Common myeloid progenitor, CD34-positive (primary cell): ENCODE measurements at regions not wholly inside any gene's neighbourhood (a gene's known extent, or its start where the extent isn't known, plus 50 kb on each side); places are given as distances from the start of the nearest gene placed in this dataset.

Experiments used
- CTCF ChIA-PET: fragments of 350-600 bp; sonication (Branson Sonifier 250); formaldehyde crosslinking; loops from one replicate; lab custom pipeline; 2021; ENCODE audit warnings: antibody characterized with exemption; lab: Charles Lee
- POLR2A ChIA-PET: fragments of 350-600 bp; sonication (Branson Sonifier 250); formaldehyde crosslinking; loops from one replicate; lab custom pipeline; 2021; ENCODE audit warnings: antibody characterized with exemption; lab: Charles Lee
- DNase-seq, 3 donors: peaks; one replicate each; pipeline versions ENCODE4 v3.0.0 to v3.0.0-alpha.2; 2013
- H3K27ac ChIP-seq, 2 experiments: 1 replicate in 1 of 2; 2 replicates in 1 of 2; pipeline ENCODE4 v1.7.0; 2013; ENCODE audit warnings: inconsistent platforms in 2 of 2, low read length in 2 of 2, mild to moderate bottlenecking in 2 of 2, low read depth in 1 of 2, moderate library complexity in 1 of 2; ENCODE audit not compliant: severe bottlenecking in 2 of 2, insufficient read depth in 1 of 2, poor library complexity in 1 of 2
- H3K27me3 ChIP-seq, 5 experiments: replicated peaks in 2 of 5; 1 replicate in 3 of 5; 2 replicates in 2 of 5; pipeline versions ENCODE4 v1.6.1 to v1.7.0; 2013; ENCODE audit warnings: low read length in 4 of 5, mild to moderate bottlenecking in 2 of 5, moderate library complexity in 2 of 5, inconsistent platforms in 1 of 5; ENCODE audit not compliant: insufficient read depth in 5 of 5, control insufficient read depth in 4 of 5
- H3K36me3 ChIP-seq, 4 experiments: 1 replicate in 2 of 4; 2 replicates in 2 of 4; pipeline versions ENCODE4 v1.6.1 to v1.7.0; 2013; ENCODE audit warnings: low read length in 3 of 4, control low read depth in 1 of 4, mild to moderate bottlenecking in 1 of 4; ENCODE audit not compliant: control insufficient read depth in 4 of 4, insufficient read depth in 4 of 4
- H3K4me1 ChIP-seq, 4 experiments: 1 replicate in 3 of 4; 2 replicates in 1 of 4; pipeline versions ENCODE4 v1.6.1 to v1.7.1; 2013; ENCODE audit warnings: low read length in 3 of 4, mild to moderate bottlenecking in 3 of 4, control low read depth in 1 of 4, inconsistent platforms in 1 of 4, moderate library complexity in 1 of 4; ENCODE audit not compliant: control insufficient read depth in 4 of 4, insufficient read depth in 4 of 4; ENCODE audit errors: control extremely low read depth in 1 of 4
- H3K4me3 ChIP-seq, 7 experiments: 1 replicate in 4 of 7; 2 replicates in 3 of 7; pipeline versions ENCODE4 v1.5.1 to v1.7.0; 2013; ENCODE audit warnings: mild to moderate bottlenecking in 7 of 7, low read length in 6 of 7, moderate library complexity in 6 of 7, inconsistent platforms in 2 of 7, low read depth in 2 of 7, control low read depth in 1 of 7; ENCODE audit not compliant: insufficient read depth in 4 of 7, control insufficient read depth in 1 of 7; ENCODE audit errors: extremely low read depth in 1 of 7
- H3K9me3 ChIP-seq, 5 experiments: 1 replicate in 4 of 5; 2 replicates in 1 of 5; pipeline versions ENCODE4 v1.6.1 to v1.7.1; 2013; ENCODE audit warnings: low read length in 4 of 5, mild to moderate bottlenecking in 2 of 5, inconsistent platforms in 1 of 5, low read depth in 1 of 5, moderate library complexity in 1 of 5; ENCODE audit not compliant: control insufficient read depth in 4 of 5, insufficient read depth in 2 of 5; ENCODE audit errors: control extremely low read depth in 1 of 5
- WGBS: methylation state at CpG from one replicate; pipeline ENCODE4 v1.1.5; 2013; ENCODE audit not compliant: insufficient coverage; 5-methylcytosine and 5-hydroxymethylcytosine counted together

DNA sequence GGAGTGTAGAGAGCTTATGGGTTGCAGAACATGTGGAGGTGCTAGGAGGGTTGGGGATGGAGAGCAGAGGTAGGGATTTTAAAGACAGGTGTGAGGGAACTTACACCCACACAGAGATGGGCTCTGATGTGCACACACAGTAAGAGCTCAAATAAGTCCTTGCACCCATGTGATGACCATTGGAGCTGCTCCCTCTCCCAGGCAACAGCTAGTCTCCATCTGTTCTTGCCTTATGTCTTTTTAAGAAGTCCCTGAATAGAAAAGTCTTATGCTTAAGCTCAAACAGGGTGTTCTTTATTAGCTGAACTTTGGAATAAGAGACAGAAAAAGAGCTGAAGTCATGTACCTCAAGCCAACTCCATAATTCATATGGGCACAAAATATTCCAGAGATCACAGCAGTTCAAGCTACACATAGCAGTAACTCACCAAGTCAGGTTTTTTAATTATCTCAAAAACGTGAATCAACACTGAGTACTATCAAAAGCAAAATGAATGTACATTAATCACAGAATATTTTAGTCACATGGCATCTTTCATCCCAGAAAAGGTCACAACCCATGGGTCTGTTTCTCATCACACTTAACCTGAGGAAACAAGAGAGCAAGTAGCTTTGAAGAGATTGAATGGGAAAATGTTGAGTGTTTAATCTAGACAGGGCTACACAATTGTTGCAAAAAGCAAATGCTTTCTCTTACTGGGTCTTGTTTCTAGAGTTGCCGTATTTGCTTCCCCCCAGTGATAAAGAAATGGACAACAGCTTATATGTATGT lies 1513.6 kb upstream of the SEL1L start:
- Histone ChIP-seq H3K9me3 (peaks cover 0 to 3% (median 0%) of the 10 kb centered on the region in 5 experiments), H3K27ac (no peak overlapping the region), H3K27me3 (no peaks in the 10 kb centered on the region), H3K36me3 (no peaks in the 10 kb centered on the region), H3K4me1 (no peaks in the 10 kb centered on the region), H3K4me3 (no peak overlapping the region)
- 86% methylated on average over 1 of the region's 2 CpGs for WGBS
- ChIA-PET POLR2A (no interaction called here), CTCF (no interaction called here)
- no peak for DNase-seq

DNA sequence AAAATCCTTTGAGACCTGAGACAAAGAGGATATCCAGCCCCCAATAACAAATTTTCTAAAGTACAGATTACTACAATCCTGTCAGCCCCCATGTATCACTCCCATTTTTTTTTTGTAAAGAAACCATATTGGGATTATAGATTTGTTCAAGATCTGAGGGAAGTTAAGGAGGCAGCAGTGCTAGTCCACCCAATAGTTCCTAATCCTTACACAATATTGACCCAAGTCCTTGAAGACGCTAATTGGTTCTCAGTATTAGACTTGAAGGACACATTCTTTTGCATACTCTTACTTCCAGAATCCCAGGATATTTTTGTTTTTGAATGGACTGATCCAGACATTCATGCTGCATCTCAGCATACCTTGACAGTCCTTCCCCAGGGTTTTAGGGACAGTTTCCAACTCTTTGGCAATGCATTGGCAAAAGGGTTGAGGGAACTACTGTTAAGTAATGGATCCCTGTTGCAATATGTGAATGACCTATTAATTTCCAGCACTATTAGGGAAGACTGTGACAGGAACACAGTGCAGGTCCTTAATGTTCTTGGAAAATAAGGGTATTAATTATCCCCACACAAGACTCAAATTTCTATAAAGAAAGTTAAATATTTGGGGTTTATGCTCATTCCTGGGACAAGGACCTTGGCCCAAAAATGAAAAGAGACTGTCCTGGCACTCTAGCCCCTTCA lies 1519.5 kb upstream of the SEL1L start:
- Histone ChIP-seq H3K4me3 (no peak overlapping the region), H3K27me3 (no peaks in the 10 kb centered on the region), H3K27ac (no peak overlapping the region), H3K4me1 (no peaks in the 10 kb centered on the region), H3K9me3 (peaks cover 0 to 3% (median 0%) of the 10 kb centered on the region in 5 experiments), H3K36me3 (no peaks in the 10 kb centered on the region)
- no peak for DNase-seq
- WGBS, result 100% methylated on average over 1 of the region's 1 CpG
- POLR2A ChIA-PET, result no interaction called here
- CTCF ChIA-PET, result interaction anchor here (0.7 kb wide), 1 partner anchor 1013 kb away, joined by 3 read pairs; no protein-coding TSS in a partner anchor

DNA sequence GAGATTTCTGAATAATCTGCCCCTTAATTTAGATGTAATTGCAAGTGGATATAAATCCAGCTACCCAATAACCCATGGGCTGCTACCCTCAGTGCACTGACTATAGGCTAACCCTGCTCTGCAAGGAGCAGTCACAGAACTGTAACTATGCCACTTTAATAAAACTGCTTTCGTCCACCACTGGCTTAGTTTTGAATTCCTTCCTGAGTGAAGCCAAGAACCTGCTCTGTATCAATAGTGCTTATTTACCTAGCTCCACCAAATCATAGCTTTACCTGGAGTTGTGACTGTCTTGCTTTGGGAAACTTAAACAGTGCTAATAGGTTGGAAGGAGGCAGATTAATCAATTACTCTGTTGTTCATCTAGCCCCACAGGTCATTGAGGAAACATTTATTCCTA lies 1524.4 kb upstream of the SEL1L start:
- POLR2A ChIA-PET, result no interaction called here
- CTCF ChIA-PET, result no interaction called here
- Histone ChIP-seq H3K4me1 (no peaks in the 10 kb centered on the region), H3K27ac (no peak overlapping the region), H3K9me3 (no peaks in the 10 kb centered on the region), H3K27me3 (no peaks in the 10 kb centered on the region), H3K4me3 (no peak overlapping the region), H3K36me3 (no peaks in the 10 kb centered on the region)
- 90% methylated on average over 1 of the region's 1 CpG for WGBS
- DNase-seq, result no peak

DNA sequence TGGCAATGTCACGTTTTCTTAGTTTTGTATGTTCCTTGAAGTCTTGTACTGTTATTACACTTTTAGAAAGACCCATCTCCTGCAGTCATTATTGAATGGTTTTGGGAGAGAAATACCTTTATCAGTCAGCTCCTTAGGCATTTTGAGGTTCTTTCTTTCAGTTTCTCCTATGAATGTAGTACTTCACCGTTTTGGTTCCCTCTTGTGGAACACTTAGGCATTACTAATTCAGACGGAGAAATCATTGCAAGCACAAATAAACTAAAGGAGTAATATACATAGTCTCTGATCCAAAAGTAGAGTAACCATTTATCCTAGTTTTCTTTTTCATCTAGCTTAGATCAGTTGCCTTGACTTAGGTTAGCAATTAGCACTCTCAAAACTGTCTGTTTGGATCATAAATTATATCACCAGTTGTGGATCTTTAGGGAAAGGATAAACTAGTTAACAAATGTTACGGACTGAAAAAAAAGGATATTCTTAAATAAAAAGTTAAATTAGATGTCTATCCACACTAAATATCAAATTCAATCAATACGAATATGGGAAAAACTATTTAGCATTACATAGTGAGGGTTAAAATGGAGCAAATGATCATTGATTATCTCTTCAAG lies 1538.3 kb upstream of the SEL1L start:
- POLR2A ChIA-PET, result no interaction called here
- WGBS, result no CpG with 5 or more reads among the region's 5 CpGs

DNA sequence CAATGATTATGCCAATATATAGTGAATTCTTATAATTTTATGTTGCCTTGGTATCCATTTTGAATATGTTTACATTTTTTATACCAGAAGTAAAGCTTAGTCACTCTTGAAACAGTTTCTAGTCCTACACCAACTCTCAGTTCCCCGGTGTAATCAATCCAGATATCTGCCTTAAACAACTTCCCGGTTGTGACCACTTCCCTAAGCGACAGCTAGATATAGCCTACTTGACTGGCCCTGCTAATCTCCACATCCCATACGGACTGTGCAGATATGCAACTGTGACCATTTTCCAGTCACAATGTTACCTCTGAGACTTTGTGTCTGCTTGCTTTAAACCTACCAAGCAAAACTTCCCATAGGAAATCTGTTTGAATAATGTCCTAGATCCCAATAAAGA lies 1551.5 kb upstream of the SEL1L start:
- no peaks in the 10 kb centered on the region for H3K36me3 ChIP-seq
- peaks cover 0 to 12% (median 5%) of the 10 kb centered on the region in 4 experiments for H3K4me1 ChIP-seq
- no peaks in the 10 kb centered on the region for H3K9me3 ChIP-seq
- POLR2A ChIA-PET, result interaction anchor here (0.6 kb wide), 1 partner anchor 116 kb away, joined by 3 read pairs; no protein-coding TSS in a partner anchor
- WGBS, result 6% methylated on average over 4 of the region's 4 CpGs
- no peaks in the 10 kb centered on the region for H3K27me3 ChIP-seq
- CTCF ChIA-PET, result no interaction called here
- peak; percentile 77 to 94 (median 86) for DNase-seq
- H3K4me3 ChIP-seq, result peak overlapping the region in 1 of 7 experiments; percentile 24
- no peak overlapping the region for H3K27ac ChIP-seq

More for the DNA sequence above, 1538.3 kb upstream of the SEL1L start:
- no peak overlapping the region for H3K27ac ChIP-seq
- CTCF ChIA-PET, result interaction anchor here (1.5 kb wide), 1 partner anchor 9 kb away, joined by 4 read pairs; no protein-coding TSS in a partner anchor
- no peaks in the 10 kb centered on the region for H3K27me3 ChIP-seq
- H3K4me3 ChIP-seq, result no peak overlapping the region
- H3K4me1 ChIP-seq, result no peaks in the 10 kb centered on the region
- DNase-seq, result peak in 2 of 3 donors; percentile 24 to 35
- no peaks in the 10 kb centered on the region for H3K36me3 ChIP-seq
- peaks cover 0 to 2% (median 0%) of the 10 kb centered on the region in 5 experiments for H3K9me3 ChIP-seq

DNA sequence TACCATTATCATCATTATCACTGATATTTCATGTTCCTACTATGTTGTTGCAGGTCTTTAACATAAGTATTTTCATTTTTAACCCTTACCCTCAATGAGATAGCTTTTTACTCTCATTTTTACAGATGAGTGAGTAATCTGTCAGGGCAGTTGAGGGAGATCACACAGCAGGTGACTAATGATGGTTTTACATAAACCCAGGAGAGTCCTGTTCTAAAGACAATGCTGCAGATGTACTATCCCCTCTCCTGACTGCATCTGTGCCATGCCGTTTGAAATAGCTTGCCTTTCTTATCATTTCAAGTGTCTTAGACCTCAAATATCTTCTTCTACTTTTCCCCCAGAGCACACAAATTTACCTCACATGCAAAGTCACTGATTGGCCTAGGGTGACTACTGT lies 1552.1 kb upstream of the SEL1L start:
- peak in 2 of 3 donors; percentile 13 to 44 for DNase-seq
- POLR2A ChIA-PET, result no interaction called here
- Histone ChIP-seq H3K36me3 (no peaks in the 10 kb centered on the region), H3K4me1 (peaks cover 0 to 12% (median 5%) of the 10 kb centered on the region in 4 experiments), H3K27me3 (no peaks in the 10 kb centered on the region), H3K27ac (no peak overlapping the region), H3K9me3 (no peaks in the 10 kb centered on the region), H3K4me3 (no peak overlapping the region)
- WGBS, result 67% methylated on average over 1 of the region's 1 CpG
- CTCF ChIA-PET, result no interaction called here
